Stimulated activated naive CD8-positive, alpha-beta T cell treated with anti-CD3 and anti-CD28 coated beads, Interleukin-15, Interleukin-2, amounts not matched to agents 100 ng/mL and 50 ng/mL, for 24 hours (primary cell): ENCODE measurements at regions not wholly inside any gene's neighbourhood (a gene's known extent, or its start where the extent isn't known, plus 50 kb on each side); places are given as distances from the start of the nearest gene placed in this dataset.
"Not testable (repeated sequence)": the region's sequence is repeated elsewhere in the genome, so short reads cannot be mapped to it uniquely, and the experiment has no call there.

ENCODE experiments used
- H3K27ac Mint-ChIP-seq: one replicate; pipeline ENCODE4 v1.8.0; 2021; ENCODE audit warnings: mild to moderate bottlenecking, mixed read lengths
- H3K27me3 Mint-ChIP-seq: one replicate; pipeline ENCODE4 v1.8.0; 2021; ENCODE audit warnings: mixed read lengths
- H3K36me3 Mint-ChIP-seq: one replicate; pipeline ENCODE4 v1.8.0; 2021; ENCODE audit warnings: low read depth, mixed read lengths
- H3K4me1 Mint-ChIP-seq: one replicate; pipeline ENCODE4 v1.8.0; 2021; ENCODE audit warnings: low read depth, mixed read lengths
- H3K4me3 Mint-ChIP-seq: one replicate; pipeline ENCODE4 v1.8.0; 2021; ENCODE audit warnings: mild to moderate bottlenecking, mixed read lengths
- H3K9me3 Mint-ChIP-seq: one replicate; pipeline ENCODE4 v1.8.0; 2021; ENCODE audit warnings: mixed read lengths

GRCh38 chr5:54793468-54794134 is 191.8 kb downstream of the ESM1 start:
- peaks cover 34% of the 10 kb centered on the region for H3K4me1 Mint-ChIP-seq
- H3K36me3 Mint-ChIP-seq: no peaks in the 10 kb centered on the region
- peaks cover 15% of the 10 kb centered on the region for H3K27me3 Mint-ChIP-seq
- H3K9me3 Mint-ChIP-seq: no peaks in the 10 kb centered on the region
- peak overlapping the region; percentile 60 for H3K4me3 Mint-ChIP-seq
- peak overlapping the region; percentile 90 for H3K27ac Mint-ChIP-seq

- peaks cover 15% of the 10 kb centered on the region for H3K27me3 Mint-ChIP-seq
- H3K4me3 Mint-ChIP-seq: no peak overlapping the region
- peak overlapping the region; percentile 90 for H3K27ac Mint-ChIP-seq
- H3K4me1 Mint-ChIP-seq: peaks cover 34% of the 10 kb centered on the region
- H3K9me3 Mint-ChIP-seq: no peaks in the 10 kb centered on the region
- H3K36me3 Mint-ChIP-seq: no peaks in the 10 kb centered on the region
These were observed 192.6 kb downstream of the ESM1 start for GRCh38 chr5:54792611-54793404.

GRCh38 chr5:54787910-54788309 is 197.5 kb downstream of the ESM1 start:
- not testable (repeated sequence) for H3K36me3 Mint-ChIP-seq, H3K9me3 Mint-ChIP-seq, H3K27me3 Mint-ChIP-seq, H3K4me3 Mint-ChIP-seq, H3K27ac Mint-ChIP-seq
- peaks cover 11% of the 10 kb centered on the region for H3K4me1 Mint-ChIP-seq

GRCh38 chr5:54785729-54786591 is 199.4 kb downstream of the ESM1 start:
- Mint-ChIP-seq H3K36me3 (no peaks in the 10 kb centered on the region), H3K27me3 (peaks cover 6% of the 10 kb centered on the region), H3K4me3 (no peak overlapping the region), H3K9me3 (no peaks in the 10 kb centered on the region), H3K27ac (no peak overlapping the region), H3K4me1 (peaks cover 6% of the 10 kb centered on the region)

- Mint-ChIP-seq H3K27me3 (peaks cover 4% of the 10 kb centered on the region), H3K4me1 (no peaks in the 10 kb centered on the region), H3K36me3 (no peaks in the 10 kb centered on the region), H3K27ac (no peak overlapping the region), H3K4me3 (no peak overlapping the region), H3K9me3 (no peaks in the 10 kb centered on the region)
These were observed 206.6 kb downstream of the ESM1 start for GRCh38 chr5:54778783-54779182.

GRCh38 chr5:54775645-54776044 is 209.7 kb downstream of the ESM1 start:
- H3K4me3 Mint-ChIP-seq: no peak overlapping the region

GRCh38 chr5:54774281-54775170 is 210.9 kb downstream of the ESM1 start:
- Mint-ChIP-seq H3K9me3 (no peaks in the 10 kb centered on the region), H3K27ac (no peak overlapping the region), H3K4me3 (no peak overlapping the region), H3K36me3 (no peaks in the 10 kb centered on the region), H3K4me1 (peaks cover 5% of the 10 kb centered on the region), H3K27me3 (peaks cover 4% of the 10 kb centered on the region)

More at GRCh38 chr5:54775645-54776044, 209.7 kb downstream of the ESM1 start:
- no peak overlapping the region for H3K27ac Mint-ChIP-seq
- peaks cover 5% of the 10 kb centered on the region for H3K4me1 Mint-ChIP-seq
- peaks cover 4% of the 10 kb centered on the region for H3K27me3 Mint-ChIP-seq
- no peaks in the 10 kb centered on the region for H3K36me3 Mint-ChIP-seq
- H3K9me3 Mint-ChIP-seq: no peaks in the 10 kb centered on the region

GRCh38 chr5:54772684-54773083 is 212.7 kb downstream of the ESM1 start:
- H3K4me3 Mint-ChIP-seq: no peak overlapping the region
- no peaks in the 10 kb centered on the region for H3K9me3 Mint-ChIP-seq
- peaks cover 5% of the 10 kb centered on the region for H3K4me1 Mint-ChIP-seq

GRCh38 chr5:54772231-54772630 is 213.2 kb downstream of the ESM1 start:
- Mint-ChIP-seq H3K9me3 (no peaks in the 10 kb centered on the region), H3K36me3 (no peaks in the 10 kb centered on the region), H3K27me3 (peaks cover 4% of the 10 kb centered on the region), H3K27ac (no peak overlapping the region), H3K4me3 (no peak overlapping the region), H3K4me1 (peaks cover 5% of the 10 kb centered on the region)

More at GRCh38 chr5:54772684-54773083, 212.7 kb downstream of the ESM1 start:
- Mint-ChIP-seq H3K36me3 (no peaks in the 10 kb centered on the region), H3K27me3 (peaks cover 4% of the 10 kb centered on the region), H3K27ac (no peak overlapping the region)

GRCh38 chr5:54769746-54770145 is 215.6 kb downstream of the ESM1 start:
- no peaks in the 10 kb centered on the region for H3K27me3 Mint-ChIP-seq
- no peak overlapping the region for H3K4me3 Mint-ChIP-seq

GRCh38 chr5:54769072-54769471 is 216.3 kb downstream of the ESM1 start:
- peaks cover 5% of the 10 kb centered on the region for H3K4me1 Mint-ChIP-seq
- no peak overlapping the region for H3K27ac Mint-ChIP-seq
- H3K27me3 Mint-ChIP-seq: no peaks in the 10 kb centered on the region

More at GRCh38 chr5:54769746-54770145, 215.6 kb downstream of the ESM1 start:
- no peaks in the 10 kb centered on the region for H3K9me3 Mint-ChIP-seq
- no peaks in the 10 kb centered on the region for H3K36me3 Mint-ChIP-seq
- no peak overlapping the region for H3K27ac Mint-ChIP-seq
- peaks cover 5% of the 10 kb centered on the region for H3K4me1 Mint-ChIP-seq

GRCh38 chr5:54766748-54767147 is 218.6 kb downstream of the ESM1 start:
- Mint-ChIP-seq H3K36me3 (no peaks in the 10 kb centered on the region), H3K4me1 (no peaks in the 10 kb centered on the region), H3K27me3 (no peaks in the 10 kb centered on the region), H3K4me3 (no peak overlapping the region), H3K9me3 (no peaks in the 10 kb centered on the region), H3K27ac (no peak overlapping the region)

More at GRCh38 chr5:54769072-54769471, 216.3 kb downstream of the ESM1 start:
- no peak overlapping the region for H3K4me3 Mint-ChIP-seq
- no peaks in the 10 kb centered on the region for H3K36me3 Mint-ChIP-seq
- H3K9me3 Mint-ChIP-seq: no peaks in the 10 kb centered on the region

- Mint-ChIP-seq H3K27ac (no peak overlapping the region), H3K36me3 (no peaks in the 10 kb centered on the region), H3K4me1 (peaks cover 9% of the 10 kb centered on the region), H3K4me3 (no peak overlapping the region), H3K9me3 (no peaks in the 10 kb centered on the region), H3K27me3 (no peaks in the 10 kb centered on the region)
These were observed 220.0 kb downstream of the ESM1 start for GRCh38 chr5:54765165-54766028.
